ENCODE measurements at regions not wholly inside any gene's neighbourhood (a gene's known extent, or its start where the extent isn't known, plus 50 kb on each side); places are given as distances from the start of the nearest gene placed in this dataset.

- Mint-ChIP-seq H3K36me3 (ENCODE audit: low read depth) (no peaks in the 10 kb centered on the region), H3K4me1 (ENCODE audit: low read depth) (no peaks in the 10 kb centered on the region), H3K27me3 (ENCODE audit: low read depth) (peaks cover 10% of the 10 kb centered on the region), H3K4me3 (no peak overlapping the region), H3K9me3 (no peaks in the 10 kb centered on the region), H3K27ac (no peak overlapping the region)
Observed at GRCh38 chr5:176152191-176152929, 85.9 kb upstream of the SIMC1 start.

- no peak overlapping the region for H3K4me3 Mint-ChIP-seq
- no peaks in the 10 kb centered on the region for H3K36me3 Mint-ChIP-seq (ENCODE audit: low read depth)
- no peak overlapping the region for H3K27ac Mint-ChIP-seq
- no peaks in the 10 kb centered on the region for H3K4me1 Mint-ChIP-seq (ENCODE audit: low read depth)
- H3K27me3 Mint-ChIP-seq (ENCODE audit: low read depth) = peaks cover 16% of the 10 kb centered on the region
- H3K9me3 Mint-ChIP-seq = no peaks in the 10 kb centered on the region
Observed at GRCh38 chr5:176152930-176153311, 85.3 kb upstream of the SIMC1 start.

DNA sequence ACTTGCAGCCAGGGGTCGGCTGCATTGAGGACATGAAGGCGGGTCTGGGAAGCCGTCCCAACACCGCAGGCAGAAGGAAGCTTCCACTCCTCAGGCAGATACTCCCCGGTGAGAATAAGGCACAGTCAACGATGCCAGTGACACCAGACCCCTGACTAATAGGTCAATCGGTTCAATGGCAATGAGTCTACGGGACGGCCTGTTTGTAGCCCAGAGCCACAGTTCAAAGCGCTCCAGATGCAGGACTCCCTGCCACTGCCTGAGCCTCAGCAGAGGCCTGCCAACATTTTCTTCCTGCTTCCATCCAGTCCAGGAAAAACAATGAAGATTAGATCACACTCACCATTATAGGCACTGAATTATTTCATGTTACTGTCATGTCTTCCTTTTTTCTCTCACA lies 84.5 kb upstream of the SIMC1 start:
- Mint-ChIP-seq H3K27me3 (ENCODE audit: low read depth) (peaks cover 17% of the 10 kb centered on the region), H3K36me3 (ENCODE audit: low read depth) (no peaks in the 10 kb centered on the region), H3K4me1 (ENCODE audit: low read depth) (no peaks in the 10 kb centered on the region), H3K4me3 (no peak overlapping the region), H3K27ac (no peak overlapping the region), H3K9me3 (no peaks in the 10 kb centered on the region)

- peaks cover 20% of the 10 kb centered on the region for H3K27me3 Mint-ChIP-seq (ENCODE audit: low read depth)
- H3K9me3 Mint-ChIP-seq = no peaks in the 10 kb centered on the region
- no peak overlapping the region for H3K27ac Mint-ChIP-seq
- no peak overlapping the region for H3K4me3 Mint-ChIP-seq
- H3K4me1 Mint-ChIP-seq (ENCODE audit: low read depth) = no peaks in the 10 kb centered on the region
- H3K36me3 Mint-ChIP-seq (ENCODE audit: low read depth) = no peaks in the 10 kb centered on the region
Observed at GRCh38 chr5:176154821-176155220, 83.4 kb upstream of the SIMC1 start.

GRCh38 chr5:176155922-176156359 lies 82.3 kb upstream of the SIMC1 start:
- Mint-ChIP-seq H3K4me3 (no peak overlapping the region), H3K36me3 (ENCODE audit: low read depth) (no peaks in the 10 kb centered on the region), H3K27ac (no peak overlapping the region), H3K4me1 (ENCODE audit: low read depth) (no peaks in the 10 kb centered on the region), H3K27me3 (ENCODE audit: low read depth) (peaks cover 27% of the 10 kb centered on the region), H3K9me3 (no peaks in the 10 kb centered on the region)

GRCh38 chr5:176157656-176158055 lies 80.6 kb upstream of the SIMC1 start:
- H3K4me3 Mint-ChIP-seq = no peak overlapping the region
- H3K27me3 Mint-ChIP-seq (ENCODE audit: low read depth) = peaks cover 27% of the 10 kb centered on the region
- no peaks in the 10 kb centered on the region for H3K9me3 Mint-ChIP-seq
- H3K27ac Mint-ChIP-seq = no peak overlapping the region
- no peaks in the 10 kb centered on the region for H3K4me1 Mint-ChIP-seq (ENCODE audit: low read depth)
- H3K36me3 Mint-ChIP-seq (ENCODE audit: low read depth) = no peaks in the 10 kb centered on the region

- H3K4me1 Mint-ChIP-seq (ENCODE audit: low read depth) = no peaks in the 10 kb centered on the region
- no peak overlapping the region for H3K4me3 Mint-ChIP-seq
- peaks cover 48% of the 10 kb centered on the region for H3K27me3 Mint-ChIP-seq (ENCODE audit: low read depth)
- H3K27ac Mint-ChIP-seq = no peak overlapping the region
- no peaks in the 10 kb centered on the region for H3K36me3 Mint-ChIP-seq (ENCODE audit: low read depth)
- H3K9me3 Mint-ChIP-seq = no peaks in the 10 kb centered on the region
Observed at GRCh38 chr5:176161431-176161830, 76.8 kb upstream of the SIMC1 start.

DNA sequence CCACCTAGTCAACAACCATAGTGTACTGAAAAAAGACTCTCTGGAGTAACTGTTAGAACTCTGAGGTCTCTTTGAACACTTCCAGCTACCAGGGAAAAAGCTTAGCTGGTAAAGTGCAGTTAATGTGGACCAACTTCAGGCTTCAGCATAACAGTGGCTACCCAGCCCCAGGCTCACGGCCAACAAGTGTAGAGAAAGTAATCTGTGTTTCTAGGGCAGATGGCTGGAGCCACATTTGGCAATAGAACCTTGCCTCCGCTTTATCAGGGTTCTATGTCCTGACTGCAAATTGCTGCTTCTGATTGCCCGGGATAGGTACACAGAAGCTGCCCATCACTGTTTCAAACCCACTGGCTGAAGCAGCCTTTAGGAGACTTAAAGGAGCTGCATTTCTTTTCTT lies 76.0 kb upstream of the SIMC1 start:
- H3K36me3 Mint-ChIP-seq (ENCODE audit: low read depth) = no peaks in the 10 kb centered on the region
- H3K27me3 Mint-ChIP-seq (ENCODE audit: low read depth) = peaks cover 45% of the 10 kb centered on the region
- no peaks in the 10 kb centered on the region for H3K9me3 Mint-ChIP-seq
- H3K4me1 Mint-ChIP-seq (ENCODE audit: low read depth) = no peaks in the 10 kb centered on the region
- H3K27ac Mint-ChIP-seq = no peak overlapping the region
- H3K4me3 Mint-ChIP-seq = no peak overlapping the region

DNA sequence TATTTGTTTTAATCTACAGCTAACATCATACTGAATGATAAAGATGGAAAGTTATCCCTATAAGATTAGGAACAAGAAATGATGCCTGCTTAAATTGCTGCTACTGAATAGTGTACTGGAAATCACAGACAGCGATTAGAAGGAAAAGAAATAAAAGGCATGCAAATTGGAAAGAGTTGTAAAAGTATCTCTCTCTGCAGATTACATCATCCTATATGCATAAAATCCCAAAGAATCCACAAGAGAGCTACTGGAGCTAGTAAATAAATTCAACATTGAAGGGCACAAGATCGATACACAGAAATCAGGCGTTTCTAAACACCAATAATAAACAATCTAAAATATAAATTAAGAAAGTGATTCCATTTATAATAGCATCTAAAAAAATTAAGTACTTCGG lies 75.3 kb upstream of the SIMC1 start:
- H3K27me3 Mint-ChIP-seq (ENCODE audit: low read depth) = peaks cover 42% of the 10 kb centered on the region
- H3K36me3 Mint-ChIP-seq (ENCODE audit: low read depth) = no peaks in the 10 kb centered on the region

GRCh38 chr5:176166427-176166826 lies 71.8 kb upstream of the SIMC1 start:
- no peak overlapping the region for H3K4me3 Mint-ChIP-seq
- H3K4me1 Mint-ChIP-seq (ENCODE audit: low read depth) = no peaks in the 10 kb centered on the region
- peaks cover 42% of the 10 kb centered on the region for H3K27me3 Mint-ChIP-seq (ENCODE audit: low read depth)
- no peaks in the 10 kb centered on the region for H3K9me3 Mint-ChIP-seq
- H3K27ac Mint-ChIP-seq = no peak overlapping the region
- H3K36me3 Mint-ChIP-seq (ENCODE audit: low read depth) = no peaks in the 10 kb centered on the region

More for the DNA sequence above, 75.3 kb upstream of the SIMC1 start:
- Mint-ChIP-seq H3K4me3 (no peak overlapping the region), H3K27ac (no peak overlapping the region), H3K9me3 (no peaks in the 10 kb centered on the region), H3K4me1 (ENCODE audit: low read depth) (no peaks in the 10 kb centered on the region)

DNA sequence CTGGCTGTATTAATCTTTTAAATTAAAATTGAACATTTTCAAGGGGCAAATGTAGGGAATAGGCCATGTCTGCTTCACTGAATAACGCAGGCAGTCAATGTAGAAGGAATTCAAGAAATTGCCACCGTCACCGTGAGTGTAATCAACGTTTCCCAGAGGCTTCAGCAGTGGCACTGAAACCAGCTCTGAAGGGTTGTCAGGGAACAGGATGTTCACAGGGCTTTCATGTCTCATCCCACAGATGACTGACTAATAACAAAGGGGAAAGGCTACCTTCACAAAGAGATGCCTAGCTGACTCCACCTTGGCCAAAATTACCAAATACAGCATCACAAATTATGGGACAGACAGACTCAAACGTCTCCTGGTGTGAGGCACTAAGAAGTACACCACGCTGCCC lies 70.4 kb upstream of the SIMC1 start:
- H3K4me1 Mint-ChIP-seq (ENCODE audit: low read depth) = no peaks in the 10 kb centered on the region
- no peak overlapping the region for H3K27ac Mint-ChIP-seq
- no peak overlapping the region for H3K4me3 Mint-ChIP-seq
- no peaks in the 10 kb centered on the region for H3K36me3 Mint-ChIP-seq (ENCODE audit: low read depth)
- peaks cover 41% of the 10 kb centered on the region for H3K27me3 Mint-ChIP-seq (ENCODE audit: low read depth)
- H3K9me3 Mint-ChIP-seq = no peaks in the 10 kb centered on the region

GRCh38 chr5:176169393-176170063 lies 68.7 kb upstream of the SIMC1 start:
- Mint-ChIP-seq H3K36me3 (ENCODE audit: low read depth) (no peaks in the 10 kb centered on the region), H3K4me3 (no peak overlapping the region), H3K9me3 (no peaks in the 10 kb centered on the region)

DNA sequence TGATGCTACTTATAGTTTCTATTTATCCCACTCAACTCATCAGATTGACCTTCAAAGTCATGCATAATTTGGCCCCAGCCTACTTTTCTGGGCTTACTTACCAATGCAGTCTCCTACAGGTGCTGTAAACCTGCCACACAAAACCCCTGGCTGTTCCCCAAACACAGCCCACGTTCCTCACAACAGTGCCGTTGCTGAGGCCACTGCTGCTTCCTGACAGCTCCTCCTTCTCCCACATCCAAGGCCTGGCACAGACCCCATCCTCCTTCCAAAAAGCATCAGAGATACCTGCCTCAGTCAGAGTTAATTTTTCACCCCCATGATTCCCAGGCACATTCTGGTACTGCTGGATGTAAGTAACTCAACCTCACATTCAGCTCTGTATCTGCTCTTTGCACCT lies 68.1 kb upstream of the SIMC1 start:
- Mint-ChIP-seq H3K27ac (no peak overlapping the region), H3K9me3 (no peaks in the 10 kb centered on the region), H3K4me3 (no peak overlapping the region), H3K36me3 (ENCODE audit: low read depth) (no peaks in the 10 kb centered on the region), H3K27me3 (ENCODE audit: low read depth) (peaks cover 28% of the 10 kb centered on the region), H3K4me1 (ENCODE audit: low read depth) (no peaks in the 10 kb centered on the region)

More at GRCh38 chr5:176169393-176170063, 68.7 kb upstream of the SIMC1 start:
- no peak overlapping the region for H3K27ac Mint-ChIP-seq
- no peaks in the 10 kb centered on the region for H3K4me1 Mint-ChIP-seq (ENCODE audit: low read depth)
- peaks cover 28% of the 10 kb centered on the region for H3K27me3 Mint-ChIP-seq (ENCODE audit: low read depth)

DNA sequence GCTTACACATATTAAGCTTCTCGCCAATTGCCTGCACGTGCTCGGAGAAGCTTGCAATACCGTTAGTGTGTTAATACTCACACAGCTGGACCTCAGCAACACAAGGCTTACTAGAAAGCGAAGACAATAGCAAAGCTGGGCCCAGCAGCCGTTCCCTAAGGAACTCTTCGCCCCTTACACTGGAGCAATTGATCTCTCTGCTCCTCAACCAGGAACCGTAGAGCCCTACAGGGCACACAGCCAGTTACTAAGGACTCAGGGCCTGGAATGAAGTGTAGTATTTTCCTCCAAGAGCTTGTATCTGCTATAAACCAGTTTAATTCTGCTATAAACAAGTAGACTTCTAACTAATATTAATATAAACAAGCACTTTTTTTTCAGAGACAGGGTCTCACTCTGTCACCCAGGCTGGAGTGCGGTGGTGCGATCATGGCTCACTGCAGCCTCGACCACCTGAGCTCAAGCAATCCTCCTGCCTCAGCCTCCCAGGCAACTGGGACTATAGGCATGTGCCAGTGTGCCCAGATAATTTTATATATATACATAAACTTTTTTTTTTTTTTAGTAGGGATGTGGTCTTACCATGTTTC lies 67.0 kb upstream of the SIMC1 start:
- H3K36me3 Mint-ChIP-seq (ENCODE audit: low read depth) = no peaks in the 10 kb centered on the region
- H3K4me3 Mint-ChIP-seq = no peak overlapping the region
- H3K4me1 Mint-ChIP-seq (ENCODE audit: low read depth) = no peaks in the 10 kb centered on the region
- H3K9me3 Mint-ChIP-seq = no peaks in the 10 kb centered on the region
- H3K27me3 Mint-ChIP-seq (ENCODE audit: low read depth) = peaks cover 25% of the 10 kb centered on the region
- no peak overlapping the region for H3K27ac Mint-ChIP-seq

- no peak overlapping the region for H3K27ac Mint-ChIP-seq
- no peaks in the 10 kb centered on the region for H3K36me3 Mint-ChIP-seq (ENCODE audit: low read depth)
- H3K4me3 Mint-ChIP-seq = no peak overlapping the region
- H3K9me3 Mint-ChIP-seq = no peaks in the 10 kb centered on the region
- no peaks in the 10 kb centered on the region for H3K4me1 Mint-ChIP-seq (ENCODE audit: low read depth)
- H3K27me3 Mint-ChIP-seq (ENCODE audit: low read depth) = peaks cover 21% of the 10 kb centered on the region
Observed at GRCh38 chr5:176172246-176172645, 66.0 kb upstream of the SIMC1 start.
